HFFc6 (cell line): ENCODE measurements at regions not wholly inside any gene's neighbourhood (a gene's known extent, or its start where the extent isn't known, plus 50 kb on each side); places are given as distances from the start of the nearest gene placed in this dataset.
"Not testable (repeated sequence)": the region's sequence is repeated elsewhere in the genome, so short reads cannot be mapped to it uniquely, and the experiment has no call there.

Source experiments
- DNase-seq: peaks from one replicate; pipeline ENCODE4 v3.0.0-alpha.2; 2018
- H3K27ac Mint-ChIP-seq: 2 replicates; pipeline ENCODE4 v1.8.0; 2020; ENCODE audit warnings: mild to moderate bottlenecking, mixed read lengths
- H3K27me3 Mint-ChIP-seq: 2 replicates; pipeline ENCODE4 v1.8.0; 2021; ENCODE audit warnings: mild to moderate bottlenecking, moderate library complexity, mixed read lengths; ENCODE audit not compliant: insufficient read depth
- H3K36me3 Mint-ChIP-seq: 2 replicates; pipeline ENCODE4 v1.8.0; 2021; ENCODE audit warnings: low read depth, mixed read lengths
- H3K4me1 Mint-ChIP-seq: 2 replicates; pipeline ENCODE4 v1.8.0; 2020; ENCODE audit warnings: low read depth, mixed read lengths
- H3K4me3 Mint-ChIP-seq: 2 replicates; pipeline ENCODE4 v1.8.0; 2020; ENCODE audit warnings: mild to moderate bottlenecking, moderate library complexity, mixed read lengths
- H3K9me3 Mint-ChIP-seq: 2 replicates; pipeline ENCODE4 v1.8.0; 2020; ENCODE audit warnings: mild to moderate bottlenecking, mixed read lengths
- TF ChIP-seq, protein P1 (sequence below): fragments of 200-600 bp; sonication (generic); IDR thresholded peaks from 2 replicates; pipeline ENCODE4 v1.5.0; 2021; ENCODE audit warnings: antibody characterized with exemption, mild to moderate bottlenecking

DNA sequence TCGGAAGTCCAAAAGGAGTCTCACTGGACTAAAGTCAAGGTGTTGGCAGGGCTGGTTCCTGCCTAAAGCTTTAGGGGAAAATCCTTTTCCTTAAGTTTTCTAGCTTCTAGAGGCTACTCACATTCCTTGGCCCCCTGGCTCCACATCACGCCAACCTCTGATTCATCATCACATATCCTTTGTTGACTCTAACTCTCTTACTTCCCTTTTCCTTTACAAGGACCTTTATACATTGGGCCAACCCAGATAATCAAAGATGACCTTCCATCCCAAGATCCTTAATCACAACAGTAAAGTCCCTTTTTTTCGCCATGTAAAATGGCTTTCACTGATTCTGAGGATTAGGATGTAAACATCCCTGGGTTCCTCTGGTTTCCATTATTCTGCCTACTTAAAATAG is 146.4 kb upstream of the DCAF8L1 start:
- Mint-ChIP-seq H3K4me3 (no peak overlapping the region), H3K9me3 (no peaks in the 10 kb centered on the region), H3K36me3 (no peaks in the 10 kb centered on the region), H3K4me1 (no peaks in the 10 kb centered on the region), H3K27ac (no peak overlapping the region), H3K27me3 (no peaks in the 10 kb centered on the region)
- DNase-seq: no peak
- TF ChIP-seq, protein P1, sequence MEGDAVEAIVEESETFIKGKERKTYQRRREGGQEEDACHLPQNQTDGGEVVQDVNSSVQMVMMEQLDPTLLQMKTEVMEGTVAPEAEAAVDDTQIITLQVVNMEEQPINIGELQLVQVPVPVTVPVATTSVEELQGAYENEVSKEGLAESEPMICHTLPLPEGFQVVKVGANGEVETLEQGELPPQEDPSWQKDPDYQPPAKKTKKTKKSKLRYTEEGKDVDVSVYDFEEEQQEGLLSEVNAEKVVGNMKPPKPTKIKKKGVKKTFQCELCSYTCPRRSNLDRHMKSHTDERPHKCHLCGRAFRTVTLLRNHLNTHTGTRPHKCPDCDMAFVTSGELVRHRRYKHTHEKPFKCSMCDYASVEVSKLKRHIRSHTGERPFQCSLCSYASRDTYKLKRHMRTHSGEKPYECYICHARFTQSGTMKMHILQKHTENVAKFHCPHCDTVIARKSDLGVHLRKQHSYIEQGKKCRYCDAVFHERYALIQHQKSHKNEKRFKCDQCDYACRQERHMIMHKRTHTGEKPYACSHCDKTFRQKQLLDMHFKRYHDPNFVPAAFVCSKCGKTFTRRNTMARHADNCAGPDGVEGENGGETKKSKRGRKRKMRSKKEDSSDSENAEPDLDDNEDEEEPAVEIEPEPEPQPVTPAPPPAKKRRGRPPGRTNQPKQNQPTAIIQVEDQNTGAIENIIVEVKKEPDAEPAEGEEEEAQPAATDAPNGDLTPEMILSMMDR: no peak

- DNase-seq: no peak
- no peaks in the 10 kb centered on the region for H3K4me1 Mint-ChIP-seq
- H3K36me3 Mint-ChIP-seq: no peaks in the 10 kb centered on the region
- H3K27me3 Mint-ChIP-seq: no peaks in the 10 kb centered on the region
- H3K9me3 Mint-ChIP-seq: no peaks in the 10 kb centered on the region
- H3K4me3 Mint-ChIP-seq: no peak overlapping the region
- H3K27ac Mint-ChIP-seq: no peak overlapping the region
- TF ChIP-seq, protein P1: no peak
Observed at GRCh38 chrX:28126886-28127285, 145.6 kb upstream of the DCAF8L1 start.

DNA sequence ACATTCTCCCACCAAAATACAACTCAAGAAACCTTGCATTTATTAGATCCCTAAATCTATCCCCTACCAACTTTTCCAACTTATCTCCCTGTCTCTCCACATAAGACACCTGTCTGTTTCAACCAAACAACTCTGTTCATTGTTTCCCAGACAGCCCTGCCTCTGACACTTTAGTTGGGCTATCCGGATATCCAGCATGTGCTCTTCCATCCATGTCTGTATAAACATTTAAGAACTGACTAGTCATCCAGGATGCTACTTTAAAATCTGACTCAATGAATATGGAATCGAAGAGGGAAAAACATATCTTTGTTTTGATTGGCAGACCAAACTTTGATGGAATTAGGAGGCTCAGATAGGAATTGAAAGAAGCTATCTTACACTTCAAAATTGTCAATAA is 143.2 kb upstream of the DCAF8L1 start:
- no peak overlapping the region for H3K27ac Mint-ChIP-seq
- H3K4me3 Mint-ChIP-seq: no peak overlapping the region
- TF ChIP-seq, protein P1: no peak
- DNase-seq: no peak
- no peaks in the 10 kb centered on the region for H3K4me1 Mint-ChIP-seq
- no peaks in the 10 kb centered on the region for H3K9me3 Mint-ChIP-seq
- no peaks in the 10 kb centered on the region for H3K36me3 Mint-ChIP-seq
- H3K27me3 Mint-ChIP-seq: no peaks in the 10 kb centered on the region

DNA sequence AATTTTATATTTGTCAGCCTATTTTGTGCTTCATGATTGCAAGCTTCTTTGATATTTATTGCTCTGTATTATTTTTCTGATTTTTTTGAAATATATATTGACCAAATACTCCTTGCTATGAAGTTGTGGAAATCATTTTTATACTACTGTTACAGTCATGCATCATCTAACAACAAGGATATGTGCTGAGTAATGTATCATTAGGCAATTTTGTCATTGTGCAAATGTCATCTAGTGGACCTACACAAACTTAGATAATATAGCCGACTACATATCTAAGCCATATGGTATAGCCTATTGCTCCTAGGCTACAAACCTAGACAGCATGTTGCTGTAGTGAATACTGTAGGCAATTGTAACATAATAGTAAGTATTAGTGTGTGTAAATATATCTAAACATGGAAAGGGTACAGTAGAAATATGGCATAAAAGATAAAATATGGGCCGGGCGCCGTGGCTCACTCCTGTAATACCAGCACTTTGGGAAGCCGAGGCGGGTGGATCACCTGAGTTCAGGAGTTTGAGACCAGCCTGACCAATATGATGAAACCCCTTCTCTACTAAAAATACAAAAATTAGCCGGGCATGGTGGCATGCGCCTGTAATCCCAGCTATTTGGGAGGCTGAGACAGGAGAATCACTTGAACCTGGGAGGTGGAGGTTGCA is 139.5 kb upstream of the DCAF8L1 start:
- not testable (repeated sequence) for H3K4me3 Mint-ChIP-seq, H3K27me3 Mint-ChIP-seq, DNase-seq, H3K27ac Mint-ChIP-seq, H3K9me3 Mint-ChIP-seq, H3K4me1 Mint-ChIP-seq, H3K36me3 Mint-ChIP-seq

- H3K27me3 Mint-ChIP-seq: no peaks in the 10 kb centered on the region
Observed at GRCh38 chrX:28120072-28120471, 138.8 kb upstream of the DCAF8L1 start.

DNA sequence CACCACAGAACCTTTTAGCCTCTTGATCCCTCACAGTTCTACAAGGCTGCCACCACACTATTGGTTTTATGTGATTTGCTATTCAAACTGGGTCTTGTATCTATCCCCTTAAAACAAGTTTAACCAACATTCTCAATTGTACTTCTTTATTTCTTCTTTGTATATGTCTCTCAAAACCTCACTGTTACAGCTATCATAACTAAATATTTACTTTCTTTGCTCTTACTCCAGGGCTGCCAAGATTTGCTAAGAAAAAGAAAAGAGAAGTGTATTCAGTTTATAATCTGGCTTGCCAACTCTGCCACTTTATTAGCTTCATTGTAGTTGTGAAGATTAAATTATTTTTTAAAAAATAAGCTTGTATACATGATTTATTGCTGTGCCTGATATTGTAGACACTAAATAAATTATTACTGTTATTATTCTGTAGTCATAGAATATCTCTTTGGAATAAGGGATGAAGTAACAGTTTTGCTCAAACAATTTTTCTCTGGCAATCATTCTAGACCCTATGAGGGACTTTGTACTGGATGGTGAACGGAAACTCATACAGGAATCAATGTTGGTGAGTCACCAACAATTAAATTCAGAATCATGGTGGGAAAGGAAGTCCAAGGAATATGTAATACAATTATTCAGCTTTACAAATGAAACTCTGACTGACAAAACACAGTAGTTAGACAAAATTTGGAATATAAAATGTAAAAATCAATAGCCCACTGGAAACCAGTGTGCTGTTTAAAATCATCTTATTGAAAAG is 127.1 kb upstream of the DCAF8L1 start:
- no peak overlapping the region for H3K4me3 Mint-ChIP-seq
- no peaks in the 10 kb centered on the region for H3K27me3 Mint-ChIP-seq
- H3K4me1 Mint-ChIP-seq: no peaks in the 10 kb centered on the region
- no peak for DNase-seq
- no peak overlapping the region for H3K27ac Mint-ChIP-seq
- H3K9me3 Mint-ChIP-seq: peaks cover 6% of the 10 kb centered on the region; the same call in 1 of the 2 replicates
- TF ChIP-seq, protein P1: no peak
- no peaks in the 10 kb centered on the region for H3K36me3 Mint-ChIP-seq

More at GRCh38 chrX:28120072-28120471, 138.8 kb upstream of the DCAF8L1 start:
- H3K9me3 Mint-ChIP-seq: no peaks in the 10 kb centered on the region
- no peak overlapping the region for H3K4me3 Mint-ChIP-seq
- TF ChIP-seq, protein P1: no peak
- H3K27ac Mint-ChIP-seq: no peak overlapping the region
- no peaks in the 10 kb centered on the region for H3K4me1 Mint-ChIP-seq
- DNase-seq: no peak
- no peaks in the 10 kb centered on the region for H3K36me3 Mint-ChIP-seq
